ENCODE measurements at regions not wholly inside any gene's neighbourhood (a gene's known extent, or its start where the extent isn't known, plus 50 kb on each side); places are given as distances from the start of the nearest gene placed in this dataset.

DNA sequence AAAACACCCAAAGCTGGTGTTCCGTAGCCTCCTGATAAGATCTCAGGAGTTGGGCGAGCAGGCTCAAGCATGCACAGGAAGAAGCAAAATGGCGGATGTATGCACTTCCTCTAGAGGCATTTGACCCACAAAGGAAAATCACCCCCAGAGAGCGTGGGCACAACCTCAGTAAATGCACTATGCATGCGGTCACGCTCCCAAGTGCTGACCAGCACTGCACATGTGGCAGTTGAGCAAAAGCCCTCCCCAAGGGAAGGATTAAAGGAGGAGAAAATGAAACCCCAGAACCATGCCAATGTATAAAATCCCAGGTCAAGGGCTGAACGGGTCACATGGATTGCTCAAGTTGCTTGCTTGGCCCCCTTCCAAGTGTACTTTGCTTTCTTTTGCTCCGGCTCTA lies 289.4 kb upstream of the IGF1R start:
- no peaks in the 10 kb centered on the region for H3K36me3 ChIP-seq
- DNase-seq (no peak), ATAC-seq (no peak)
- H3K4me3 ChIP-seq = no peak overlapping the region
- WGBS (ENCODE audit: insufficient coverage, low coverage, low lambda C conversion rate, missing lambda C conversion rate) = 37% methylated on average over 7 of the region's 8 CpGs
- H3K9me3 ChIP-seq = no peaks in the 10 kb centered on the region
- no peaks in the 10 kb centered on the region for H3K4me1 ChIP-seq
- no peak overlapping the region for H3K27ac ChIP-seq
- intact Hi-C loops (cut with DNase I) = no loop called here
- no peaks in the 10 kb centered on the region for H3K27me3 ChIP-seq
- no peak for TF ChIP-seq POLR2A (IDR thresholded peaks at IDR 0.05)
- TF ChIP-seq, protein P1, sequence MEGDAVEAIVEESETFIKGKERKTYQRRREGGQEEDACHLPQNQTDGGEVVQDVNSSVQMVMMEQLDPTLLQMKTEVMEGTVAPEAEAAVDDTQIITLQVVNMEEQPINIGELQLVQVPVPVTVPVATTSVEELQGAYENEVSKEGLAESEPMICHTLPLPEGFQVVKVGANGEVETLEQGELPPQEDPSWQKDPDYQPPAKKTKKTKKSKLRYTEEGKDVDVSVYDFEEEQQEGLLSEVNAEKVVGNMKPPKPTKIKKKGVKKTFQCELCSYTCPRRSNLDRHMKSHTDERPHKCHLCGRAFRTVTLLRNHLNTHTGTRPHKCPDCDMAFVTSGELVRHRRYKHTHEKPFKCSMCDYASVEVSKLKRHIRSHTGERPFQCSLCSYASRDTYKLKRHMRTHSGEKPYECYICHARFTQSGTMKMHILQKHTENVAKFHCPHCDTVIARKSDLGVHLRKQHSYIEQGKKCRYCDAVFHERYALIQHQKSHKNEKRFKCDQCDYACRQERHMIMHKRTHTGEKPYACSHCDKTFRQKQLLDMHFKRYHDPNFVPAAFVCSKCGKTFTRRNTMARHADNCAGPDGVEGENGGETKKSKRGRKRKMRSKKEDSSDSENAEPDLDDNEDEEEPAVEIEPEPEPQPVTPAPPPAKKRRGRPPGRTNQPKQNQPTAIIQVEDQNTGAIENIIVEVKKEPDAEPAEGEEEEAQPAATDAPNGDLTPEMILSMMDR (IDR thresholded peaks at IDR 0.05) = no peak

DNA sequence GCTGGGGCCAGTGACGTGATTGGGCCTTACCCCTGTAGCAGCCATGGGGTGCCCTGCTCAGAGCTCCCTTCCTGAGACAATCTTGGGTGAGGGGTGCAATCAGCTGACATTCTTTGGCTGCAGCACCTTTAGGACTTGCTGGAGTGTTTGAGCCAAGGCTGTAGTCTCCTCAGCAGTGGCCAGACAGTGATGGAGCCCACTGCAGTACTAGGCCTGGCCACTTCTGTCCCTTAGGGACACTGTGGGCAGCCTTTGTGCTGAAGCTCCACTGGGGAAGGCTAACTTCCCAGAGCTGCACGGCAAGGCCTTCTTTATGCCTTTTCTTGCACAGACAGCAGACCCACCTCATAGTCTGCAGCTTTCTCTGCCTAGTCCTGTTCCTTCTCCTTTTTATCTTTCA lies 284.9 kb upstream of the IGF1R start:
- no peak for TF ChIP-seq POLR2A (IDR thresholded peaks at IDR 0.05)
- TF ChIP-seq, protein P1 (IDR thresholded peaks at IDR 0.05) = no peak
- DNase-seq (no peak), ATAC-seq (peak in 1 of 4 donors; percentile 17)
- Histone ChIP-seq H3K4me1 (no peaks in the 10 kb centered on the region), H3K27me3 (no peaks in the 10 kb centered on the region), H3K27ac (no peak overlapping the region), H3K36me3 (no peaks in the 10 kb centered on the region), H3K9me3 (no peaks in the 10 kb centered on the region), H3K4me3 (no peak overlapping the region)
- intact Hi-C loops (cut with DNase I) = no loop called here
- WGBS (ENCODE audit: insufficient coverage, low coverage, low lambda C conversion rate, missing lambda C conversion rate) = no CpG with 5 or more reads among the region's 2 CpGs

DNA sequence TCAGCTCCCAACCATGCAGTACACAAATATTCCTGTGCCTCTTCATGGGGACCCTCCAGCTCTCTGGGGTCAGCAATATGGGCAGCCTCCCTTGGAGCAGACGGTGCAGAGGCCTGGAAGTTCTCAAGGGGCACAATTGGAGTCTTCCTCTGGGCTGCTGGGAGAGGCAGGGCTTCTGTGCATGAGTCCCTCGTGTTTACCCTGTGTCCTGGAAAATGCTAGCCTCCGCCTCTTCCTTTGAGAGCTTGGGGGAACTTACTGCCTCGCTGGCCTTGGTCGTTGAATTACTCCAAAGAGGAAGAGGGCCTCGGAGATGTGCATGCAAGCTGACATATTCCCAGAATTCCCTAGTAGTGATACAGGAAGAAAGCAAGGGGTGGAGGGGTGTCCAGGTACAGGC lies 284.4 kb upstream of the IGF1R start:
- DNase-seq = no peak
- 0% methylated on average over 2 of the region's 6 CpGs for WGBS (ENCODE audit: insufficient coverage, low coverage, low lambda C conversion rate, missing lambda C conversion rate)
- no peak for TF ChIP-seq POLR2A (IDR thresholded peaks at IDR 0.05)
- TF ChIP-seq, protein P1 (IDR thresholded peaks at IDR 0.05) = no peak
- intact Hi-C loops (cut with DNase I) = no loop called here
- Histone ChIP-seq H3K4me3 (no peak overlapping the region), H3K27me3 (no peaks in the 10 kb centered on the region), H3K9me3 (no peaks in the 10 kb centered on the region), H3K36me3 (no peaks in the 10 kb centered on the region), H3K4me1 (no peaks in the 10 kb centered on the region), H3K27ac (no peak overlapping the region)
- no peak for ATAC-seq

DNA sequence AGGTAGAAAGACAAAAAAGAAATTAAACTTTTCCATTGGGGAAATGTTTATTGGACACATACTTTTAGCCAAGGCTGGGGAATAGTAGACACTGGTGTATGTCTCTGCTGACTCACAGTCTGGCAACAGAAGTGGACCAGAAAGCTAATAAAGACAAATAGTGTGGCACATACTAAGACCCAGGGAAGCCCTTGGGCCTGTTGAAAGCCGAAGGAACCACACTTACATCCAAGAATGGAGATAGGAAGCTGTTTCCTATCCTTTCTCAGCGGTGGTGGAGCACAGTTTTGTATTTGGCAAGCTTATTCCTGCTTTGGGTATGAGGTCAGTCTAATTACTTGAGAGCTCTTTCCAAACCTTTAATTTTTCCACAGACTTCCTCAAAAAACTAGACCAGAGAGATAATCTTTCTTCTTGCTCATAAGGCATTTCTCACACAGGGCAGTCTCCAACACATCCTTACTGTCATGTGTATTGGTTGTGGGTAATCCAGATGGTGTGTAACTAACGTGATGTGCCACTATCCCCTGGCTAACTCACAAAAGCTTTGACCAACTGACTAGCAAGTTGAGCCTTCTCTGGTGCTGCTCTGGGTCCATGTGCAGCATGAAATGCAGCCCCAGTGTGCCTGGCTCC lies 279.1 kb upstream of the IGF1R start:
- intact Hi-C loops (cut with DNase I) = no loop called here
- ATAC-seq (no peak), DNase-seq (no peak)
- H3K4me3 ChIP-seq = no peak overlapping the region
- WGBS (ENCODE audit: insufficient coverage, low coverage, low lambda C conversion rate, missing lambda C conversion rate) = 32% methylated on average over 2 of the region's 3 CpGs
- no peaks in the 10 kb centered on the region for H3K9me3 ChIP-seq
- H3K27ac ChIP-seq = no peak overlapping the region
- H3K36me3 ChIP-seq = no peaks in the 10 kb centered on the region
- H3K4me1 ChIP-seq = no peaks in the 10 kb centered on the region
- TF ChIP-seq POLR2A (IDR thresholded peaks at IDR 0.05) = no peak
- TF ChIP-seq, protein P1 (IDR thresholded peaks at IDR 0.05) = no peak
- H3K27me3 ChIP-seq = no peaks in the 10 kb centered on the region
